Esophagus mucosa (tissue), 1 donor: ENCODE measurements at regions not wholly inside any gene's neighbourhood (a gene's known extent, or its start where the extent isn't known, plus 50 kb on each side); places are given as distances from the start of the nearest gene placed in this dataset.

ENCODE experiments used
- ATAC-seq: fragments of 200-7000 bp; cut with Tn5 transposase; one replicate; pipeline ENCODE4 v1.9.1; 2020
- donor health status: DM: yes; HTN: yes; CAD: no.

- no peak for ATAC-seq
Measured at GRCh38 chr17:74019860-74020259, 183.6 kb upstream of the RPL38 start.

- ATAC-seq: no peak
Measured at GRCh38 chr17:74020522-74020921, 183.0 kb upstream of the RPL38 start.

GRCh38 chr17:74024871-74025531 lies 178.5 kb upstream of the RPL38 start:
- no peak for ATAC-seq

- no peak for ATAC-seq
Measured at GRCh38 chr17:74027444-74027843, 176.0 kb upstream of the RPL38 start.

- ATAC-seq: no peak
Measured at GRCh38 chr17:74028354-74029116, 174.9 kb upstream of the RPL38 start.

GRCh38 chr17:74031316-74032090 lies 172.0 kb upstream of the RPL38 start:
- ATAC-seq: no peak

GRCh38 chr17:74032222-74032621 lies 171.3 kb upstream of the RPL38 start:
- ATAC-seq: no peak

GRCh38 chr17:74037320-74037719 lies 166.2 kb upstream of the RPL38 start:
- peak; percentile 50 for ATAC-seq

GRCh38 chr17:74040291-74040690 lies 163.2 kb upstream of the RPL38 start:
- ATAC-seq: no peak

- ATAC-seq: no peak
Measured at GRCh38 chr17:74040729-74041128, 162.7 kb upstream of the RPL38 start.

GRCh38 chr17:74041869-74042640 lies 161.4 kb upstream of the RPL38 start:
- ATAC-seq: no peak

GRCh38 chr17:74042744-74043486 lies 160.6 kb upstream of the RPL38 start:
- peak; percentile 97 for ATAC-seq

GRCh38 chr17:74043976-74044375 lies 159.5 kb upstream of the RPL38 start:
- no peak for ATAC-seq

GRCh38 chr17:74045608-74046280 lies 157.7 kb upstream of the RPL38 start:
- no peak for ATAC-seq

GRCh38 chr17:74049167-74049966 lies 154.1 kb upstream of the RPL38 start:
- no peak for ATAC-seq

GRCh38 chr17:74049967-74050458 lies 153.5 kb upstream of the RPL38 start:
- ATAC-seq: no peak

- ATAC-seq: no peak
Measured at GRCh38 chr17:74051348-74051747, 152.1 kb upstream of the RPL38 start.

GRCh38 chr17:74052993-74053711 lies 150.3 kb upstream of the RPL38 start:
- ATAC-seq: no peak

- ATAC-seq: no peak
Measured at GRCh38 chr17:74053712-74054078, 149.8 kb upstream of the RPL38 start.

- ATAC-seq: no peak
Measured at GRCh38 chr17:74054249-74054648, 149.2 kb upstream of the RPL38 start.
